Trophoblast cell (in vitro differentiated cells and primary cell): ENCODE measurements at regions not wholly inside any gene's neighbourhood (a gene's known extent, or its start where the extent isn't known, plus 50 kb on each side); places are given as distances from the start of the nearest gene placed in this dataset.
"Not testable (repeated sequence)": the region's sequence is repeated elsewhere in the genome, so short reads cannot be mapped to it uniquely, and the experiment has no call there.

Experiments used
- DNase-seq, 2 donors: peaks; one replicate each; pipeline ENCODE4 v3.0.0-alpha.2; 2016
- H2AFZ ChIP-seq: 2 replicates; pipeline ENCODE4 v1.6.1; 2013; ENCODE audit warnings: low read length, moderate library complexity, mild to moderate bottlenecking; ENCODE audit not compliant: insufficient read depth, poor library complexity
- H2AK5ac ChIP-seq: 2 replicates; pipeline ENCODE4 v1.6.1; 2013; ENCODE audit warnings: mild to moderate bottlenecking, low read length
- H2BK120ac ChIP-seq: 2 replicates; pipeline ENCODE4 v1.6.1; 2013; ENCODE audit warnings: low read length, mild to moderate bottlenecking, moderate library complexity; ENCODE audit not compliant: insufficient read depth, poor library complexity
- H2BK12ac ChIP-seq: 2 replicates; pipeline ENCODE4 v1.6.1; 2013; ENCODE audit warnings: mild to moderate bottlenecking, low read length, moderate library complexity
- H2BK5ac ChIP-seq: 2 replicates; pipeline ENCODE4 v1.6.1; 2013; ENCODE audit warnings: low read length, low read depth, moderate library complexity, mild to moderate bottlenecking; ENCODE audit not compliant: poor library complexity
- H3K14ac ChIP-seq: 2 replicates; pipeline ENCODE4 v1.6.1; 2013; ENCODE audit warnings: mild to moderate bottlenecking, low read length
- H3K18ac ChIP-seq: 2 replicates; pipeline ENCODE4 v1.6.1; 2013; ENCODE audit warnings: mild to moderate bottlenecking, low read length
- H3K23ac ChIP-seq: 2 replicates; pipeline ENCODE4 v1.6.1; 2013; ENCODE audit warnings: low read length
- H3K27ac ChIP-seq: 2 replicates; pipeline ENCODE4 v1.5.1; 2013; ENCODE audit warnings: low read depth, mild to moderate bottlenecking, inconsistent platforms, low read length, moderate library complexity
- H3K27me3 ChIP-seq: 2 replicates; pipeline ENCODE4 v1.6.1; 2013; ENCODE audit warnings: inconsistent platforms, mild to moderate bottlenecking, low read length, moderate library complexity; ENCODE audit not compliant: insufficient read depth
- H3K36me3 ChIP-seq, 2 experiments: 1 replicate in 1 of 2; 2 replicates in 1 of 2; pipeline ENCODE4 v1.6.1; 2013; ENCODE audit warnings: low read length in 2 of 2, mild to moderate bottlenecking in 2 of 2, moderate library complexity in 1 of 2; ENCODE audit not compliant: insufficient read depth in 2 of 2, control insufficient read depth in 1 of 2
- H3K4ac ChIP-seq: 2 replicates; pipeline ENCODE4 v1.6.1; 2013; ENCODE audit warnings: low read depth, mild to moderate bottlenecking, low read length, moderate library complexity
- H3K4me1 ChIP-seq, 2 experiments: 1 replicate in 1 of 2; 2 replicates in 1 of 2; pipeline ENCODE4 v1.6.1; 2013; ENCODE audit warnings: low read length in 2 of 2, mild to moderate bottlenecking in 2 of 2, moderate library complexity in 1 of 2; ENCODE audit not compliant: insufficient read depth in 2 of 2, control insufficient read depth in 1 of 2
- H3K4me2 ChIP-seq: 2 replicates; pipeline ENCODE4 v1.6.1; 2013; ENCODE audit warnings: inconsistent platforms, mild to moderate bottlenecking, low read length, moderate library complexity
- H3K4me3 ChIP-seq: 2 replicates; pipeline ENCODE4 v1.5.1; 2013; ENCODE audit warnings: mild to moderate bottlenecking, low read depth, low read length, inconsistent platforms
- H3K79me1 ChIP-seq: one replicate; pipeline ENCODE4 v1.6.1; 2013; ENCODE audit warnings: low read length
- H3K79me2 ChIP-seq: 2 replicates; pipeline ENCODE4 v1.6.1; 2013; ENCODE audit warnings: low read length, mild to moderate bottlenecking; ENCODE audit not compliant: control insufficient read depth, insufficient read depth, poor library complexity
- H3K9ac ChIP-seq: 2 replicates; pipeline ENCODE4 v1.6.1; 2013; ENCODE audit warnings: mild to moderate bottlenecking, low read length
- H3K9me3 ChIP-seq: 2 replicates; pipeline ENCODE4 v1.6.1; 2013; ENCODE audit warnings: low read depth, mild to moderate bottlenecking, control low read depth, inconsistent platforms, low read length; ENCODE audit not compliant: insufficient read depth
- H4K12ac ChIP-seq: 2 replicates; pipeline ENCODE4 v1.6.1; 2013; ENCODE audit warnings: low read depth, mild to moderate bottlenecking, low read length, moderate library complexity
- H4K8ac ChIP-seq: 2 replicates; pipeline ENCODE4 v1.6.1; 2013; ENCODE audit warnings: low read depth, mild to moderate bottlenecking, low read length, moderate library complexity
- H4K91ac ChIP-seq: one replicate; pipeline ENCODE4 v1.6.1; 2013; ENCODE audit warnings: low read depth, mild to moderate bottlenecking, low read length, moderate library complexity
- WGBS: extraction: QIAGEN DNeasy Blood & Tissue Kit; methylation state at CpG from one replicate; pipeline ENCODE4 v1.1.7; 2013; ENCODE audit warnings: missing lambda C conversion rate; ENCODE audit not compliant: insufficient read length, insufficient coverage; ENCODE audit errors: extremely low coverage; 5-methylcytosine and 5-hydroxymethylcytosine counted together

DNA sequence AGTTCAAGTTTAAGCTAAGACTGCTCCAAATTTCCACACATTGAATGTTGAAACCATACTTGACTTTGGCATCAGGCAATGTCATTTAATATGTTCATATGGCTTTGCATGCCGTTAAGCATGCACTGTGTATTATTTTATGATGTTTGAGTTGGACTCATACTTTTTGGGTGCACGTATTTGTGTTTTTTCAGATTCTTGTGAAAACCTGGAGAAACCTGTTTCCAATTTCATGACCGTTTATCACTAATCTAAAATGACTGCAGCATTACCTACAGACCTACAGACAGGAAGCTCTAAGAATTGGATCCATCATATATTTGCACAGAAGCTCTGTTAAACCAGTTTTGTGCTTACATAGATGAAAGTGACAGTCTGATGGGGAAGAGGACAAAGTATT lies 1093.0 kb upstream of the INTU start:
- Histone ChIP-seq H4K8ac (no peak overlapping the region), H2BK12ac (no peak overlapping the region), H3K4ac (no peak overlapping the region), H4K12ac (no peak overlapping the region), H3K36me3 (no peaks in the 10 kb centered on the region), H2AFZ (no peak overlapping the region), H3K4me3 (no peak overlapping the region), H2AK5ac (no peak overlapping the region), H3K79me2 (no peaks in the 10 kb centered on the region), H2BK120ac (no peak overlapping the region), H3K14ac (no peak overlapping the region), H4K91ac (no peak overlapping the region), H3K18ac (no peak overlapping the region), H3K79me1 (no peaks in the 10 kb centered on the region), H3K4me1 (no peaks in the 10 kb centered on the region), H3K9me3 (no peaks in the 10 kb centered on the region), H3K23ac (no peak overlapping the region), H3K27ac (no peak overlapping the region), H3K9ac (no peak overlapping the region), H3K4me2 (no peak overlapping the region), H3K27me3 (no peaks in the 10 kb centered on the region), H2BK5ac (no peak overlapping the region)
- no peak for DNase-seq
- WGBS, result no CpG with 5 or more reads among the region's 3 CpGs

DNA sequence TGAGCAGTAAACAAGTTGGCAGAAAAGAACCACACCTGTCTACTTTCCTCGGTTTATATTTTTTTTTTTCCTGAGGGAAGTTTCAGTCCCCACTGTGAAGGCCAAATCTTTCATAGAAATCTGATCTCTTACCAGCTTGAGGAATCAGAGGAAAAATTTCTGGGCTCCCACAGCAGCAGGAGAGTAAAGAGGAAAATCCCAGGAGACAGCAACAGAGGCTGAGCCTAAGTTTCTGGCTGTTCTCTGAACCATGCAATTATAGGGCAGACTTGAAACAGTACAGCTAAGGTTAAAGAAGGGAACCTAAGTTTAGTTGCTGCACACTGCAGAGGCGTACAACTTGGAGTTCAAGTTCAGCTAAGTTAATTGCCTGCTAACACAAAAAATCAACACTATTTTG lies 1090.9 kb upstream of the INTU start:
- H3K79me2 ChIP-seq, result no peaks in the 10 kb centered on the region
- no peak overlapping the region for H2BK120ac ChIP-seq
- no peak overlapping the region for H3K4ac ChIP-seq
- H2BK5ac ChIP-seq, result no peak overlapping the region
- H4K12ac ChIP-seq, result no peak overlapping the region
- no peak overlapping the region for H3K4me3 ChIP-seq
- H3K79me1 ChIP-seq, result no peaks in the 10 kb centered on the region
- H3K27ac ChIP-seq, result no peak overlapping the region
- no peak overlapping the region for H2AFZ ChIP-seq
- no peaks in the 10 kb centered on the region for H3K9me3 ChIP-seq
- H3K23ac ChIP-seq, result no peak overlapping the region
- H3K4me1 ChIP-seq, result no peaks in the 10 kb centered on the region
- H4K91ac ChIP-seq, result no peak overlapping the region
- no peak overlapping the region for H4K8ac ChIP-seq
- H3K4me2 ChIP-seq, result no peak overlapping the region
- no peak overlapping the region for H2AK5ac ChIP-seq
- H3K27me3 ChIP-seq, result no peaks in the 10 kb centered on the region
- H3K9ac ChIP-seq, result no peak overlapping the region
- H3K36me3 ChIP-seq, result no peaks in the 10 kb centered on the region
- DNase-seq, result no peak
- no peak overlapping the region for H2BK12ac ChIP-seq
- H3K14ac ChIP-seq, result no peak overlapping the region
- no peak overlapping the region for H3K18ac ChIP-seq
- no CpG with 5 or more reads among the region's 2 CpGs for WGBS

DNA sequence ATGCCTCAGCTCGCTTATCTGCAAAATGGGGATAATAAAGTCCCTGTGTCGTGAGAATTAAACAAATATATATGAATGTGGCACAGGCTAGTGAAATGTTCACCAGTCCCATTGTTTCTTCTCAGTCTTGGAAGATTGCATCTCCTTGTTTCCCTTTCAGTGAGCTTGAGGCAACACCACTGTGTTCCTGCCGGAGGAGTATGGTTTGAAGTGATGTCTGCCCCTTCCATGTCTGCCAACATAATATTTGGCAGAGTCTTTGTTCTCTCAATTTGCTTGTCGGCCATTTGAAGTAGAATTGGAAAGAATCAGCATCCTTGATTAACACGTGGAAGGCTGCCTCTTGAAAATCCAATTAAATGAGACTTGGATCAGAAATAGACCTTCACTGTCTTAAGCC lies 1088.5 kb upstream of the INTU start:
- no peak for DNase-seq
- no peaks in the 10 kb centered on the region for H3K9me3 ChIP-seq
- H2AK5ac ChIP-seq, result no peak overlapping the region

DNA sequence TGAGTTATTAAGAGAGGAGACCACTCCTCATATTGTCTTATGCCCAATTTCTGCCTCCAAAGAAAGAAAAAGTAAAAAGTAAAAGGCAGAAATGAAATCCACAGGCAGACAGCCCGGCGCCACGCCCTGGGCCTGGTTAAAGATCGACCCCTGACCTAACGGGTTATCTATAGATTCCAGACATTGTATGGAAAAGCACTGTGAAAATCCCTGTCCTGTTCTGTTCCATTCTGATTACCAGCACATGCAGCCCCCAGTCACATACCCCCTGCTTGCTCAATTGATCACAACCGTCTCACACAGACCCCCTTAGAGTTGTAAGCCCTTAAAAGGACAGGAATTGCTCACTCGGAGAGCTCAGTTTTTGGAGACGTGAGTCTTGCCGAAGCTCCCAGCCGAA lies 1086.6 kb upstream of the INTU start:
- not testable (repeated sequence) for H4K12ac ChIP-seq, H3K79me2 ChIP-seq, H2BK5ac ChIP-seq, DNase-seq, H2AK5ac ChIP-seq, H3K27me3 ChIP-seq, H4K91ac ChIP-seq, H3K14ac ChIP-seq, H3K4me1 ChIP-seq, H4K8ac ChIP-seq, H3K4me3 ChIP-seq, H3K23ac ChIP-seq, H3K9me3 ChIP-seq, H3K4ac ChIP-seq, H3K36me3 ChIP-seq, H3K4me2 ChIP-seq, H3K18ac ChIP-seq, H2BK120ac ChIP-seq, H3K79me1 ChIP-seq, H2BK12ac ChIP-seq, H3K27ac ChIP-seq, H3K9ac ChIP-seq, H2AFZ ChIP-seq
- no CpG with 5 or more reads among the region's 10 CpGs for WGBS

More for the DNA sequence above, 1088.5 kb upstream of the INTU start:
- no peak overlapping the region for H4K91ac ChIP-seq
- no peak overlapping the region for H2AFZ ChIP-seq
- no peak overlapping the region for H3K9ac ChIP-seq
- no peak overlapping the region for H3K4me3 ChIP-seq
- no peak overlapping the region for H3K14ac ChIP-seq
- no peaks in the 10 kb centered on the region for H3K27me3 ChIP-seq
- H3K4me2 ChIP-seq, result no peak overlapping the region
- no peak overlapping the region for H3K23ac ChIP-seq
- H4K8ac ChIP-seq, result no peak overlapping the region
- no peak overlapping the region for H3K18ac ChIP-seq
- H2BK120ac ChIP-seq, result no peak overlapping the region
- H3K4me1 ChIP-seq, result no peaks in the 10 kb centered on the region
- no peak overlapping the region for H3K4ac ChIP-seq
- no peaks in the 10 kb centered on the region for H3K79me2 ChIP-seq
- no peak overlapping the region for H3K27ac ChIP-seq
- H3K36me3 ChIP-seq, result no peaks in the 10 kb centered on the region
- no peak overlapping the region for H4K12ac ChIP-seq
- no peaks in the 10 kb centered on the region for H3K79me1 ChIP-seq
- no CpG with 5 or more reads among the region's 5 CpGs for WGBS
- H2BK5ac ChIP-seq, result no peak overlapping the region
- no peak overlapping the region for H2BK12ac ChIP-seq

DNA sequence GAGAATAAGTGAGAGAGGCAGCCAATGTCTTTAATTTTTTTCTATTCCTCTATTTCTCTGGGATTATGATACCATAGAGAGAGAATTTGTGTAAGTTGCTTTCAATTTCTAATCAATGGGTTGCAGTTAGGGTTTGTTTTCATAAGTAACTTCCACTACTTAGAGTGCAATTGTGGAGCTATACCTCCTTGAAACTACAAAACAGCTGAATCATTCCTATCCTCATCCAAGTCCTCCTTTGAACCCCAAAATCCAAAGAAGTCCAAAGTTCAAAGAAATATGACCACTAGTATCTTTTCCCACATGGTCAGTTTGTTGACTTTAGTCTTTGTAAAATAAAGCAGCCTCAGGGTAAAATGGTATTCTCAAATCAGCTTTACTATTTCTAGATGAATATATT lies 1085.4 kb upstream of the INTU start:
- no peaks in the 10 kb centered on the region for H3K36me3 ChIP-seq

More for the DNA sequence above, 1085.4 kb upstream of the INTU start:
- Histone ChIP-seq H3K18ac (no peak overlapping the region), H4K91ac (no peak overlapping the region), H2BK120ac (no peak overlapping the region), H3K27me3 (no peaks in the 10 kb centered on the region), H2BK12ac (no peak overlapping the region), H3K4ac (no peak overlapping the region), H3K23ac (no peak overlapping the region), H3K4me3 (no peak overlapping the region), H2AK5ac (no peak overlapping the region), H4K12ac (no peak overlapping the region), H2BK5ac (no peak overlapping the region), H3K4me2 (no peak overlapping the region), H3K9me3 (no peaks in the 10 kb centered on the region), H4K8ac (no peak overlapping the region), H3K27ac (no peak overlapping the region), H3K79me2 (no peaks in the 10 kb centered on the region), H2AFZ (no peak overlapping the region), H3K4me1 (no peaks in the 10 kb centered on the region), H3K14ac (no peak overlapping the region), H3K79me1 (no peaks in the 10 kb centered on the region), H3K9ac (no peak overlapping the region)
- no peak for DNase-seq
